ENCODE measurements at regions not wholly inside any gene's neighbourhood (a gene's known extent, or its start where the extent isn't known, plus 50 kb on each side); places are given as distances from the start of the nearest gene placed in this dataset.
"Not testable (repeated sequence)": the region's sequence is repeated elsewhere in the genome, so short reads cannot be mapped to it uniquely, and the experiment has no call there.

- not testable (repeated sequence) for TF ChIP-seq POLR2A, CTCF (IDR thresholded peaks at IDR 0.05)
Measured at GRCh38 chr21:6467189-6467774, 4054.1 kb upstream of the TPTE start.
